Daoy (cell line): ENCODE measurements at regions not wholly inside any gene's neighbourhood (a gene's known extent, or its start where the extent isn't known, plus 50 kb on each side); places are given as distances from the start of the nearest gene placed in this dataset.
"Not testable (repeated sequence)": the region's sequence is repeated elsewhere in the genome, so short reads cannot be mapped to it uniquely, and the experiment has no call there.

Experiments
- DNase-seq: peaks from one replicate; pipeline ENCODE4 v3.0.0-alpha.2; 2015; ENCODE audit warnings: low read depth

DNA sequence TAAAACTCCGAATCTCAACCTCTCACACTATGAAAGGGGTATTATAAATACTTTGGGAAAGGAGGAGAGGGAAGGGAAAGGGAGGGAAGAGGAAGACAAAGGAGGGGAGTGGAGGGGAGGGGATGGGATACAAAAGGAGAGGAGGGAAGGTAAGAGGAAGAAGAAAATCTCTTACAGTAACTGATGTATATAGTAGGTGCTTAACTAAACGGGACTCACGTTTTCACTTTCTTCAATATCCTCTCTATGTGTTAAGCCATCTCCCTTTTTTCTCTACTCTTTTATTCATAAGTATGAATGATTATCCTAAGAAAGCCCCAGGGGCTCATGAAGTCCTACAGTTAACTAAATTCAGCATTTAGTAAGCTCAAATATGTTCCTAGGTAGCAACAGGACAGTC, 729.6 kb upstream of the NR2F2 start:
- DNase-seq = no peak

DNA sequence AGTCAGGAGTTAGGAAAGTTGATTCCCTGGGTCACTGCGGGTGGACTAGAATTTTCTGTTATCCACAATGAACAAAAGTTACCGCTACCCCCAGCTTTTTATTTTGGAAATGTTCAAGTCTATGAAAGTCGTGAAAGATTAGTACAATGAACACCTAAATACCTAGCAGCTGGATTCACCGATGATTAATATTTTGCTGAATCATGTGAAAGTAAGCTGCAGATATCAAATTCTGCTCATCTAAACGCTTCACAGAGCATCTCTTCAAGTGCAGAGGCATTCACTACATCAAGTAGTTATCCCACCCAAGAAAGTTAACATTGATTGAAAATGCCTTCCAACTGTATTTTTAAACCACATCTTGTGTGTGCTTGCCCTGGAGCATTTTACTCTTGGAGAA, 729.0 kb upstream of the NR2F2 start:
- DNase-seq = no peak

DNA sequence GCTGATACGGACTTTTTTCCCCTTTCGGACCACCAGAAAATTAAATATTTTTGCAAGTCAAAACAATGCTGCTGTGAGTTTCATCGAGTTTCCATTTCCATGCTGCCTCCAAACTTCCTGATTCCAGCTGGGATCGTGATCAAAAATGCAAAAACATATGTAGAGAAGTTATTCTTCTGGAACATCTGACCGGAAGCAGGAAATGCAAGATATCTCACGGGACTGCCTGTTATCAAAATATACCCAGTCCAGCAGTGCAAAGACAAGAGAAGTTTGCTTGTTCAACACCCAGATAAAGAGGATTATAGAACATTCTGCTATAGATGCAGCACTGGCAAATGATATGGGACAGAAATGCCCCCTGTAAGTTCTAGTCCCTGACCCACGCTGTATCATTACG, 726.7 kb upstream of the NR2F2 start:
- no peak for DNase-seq

DNA sequence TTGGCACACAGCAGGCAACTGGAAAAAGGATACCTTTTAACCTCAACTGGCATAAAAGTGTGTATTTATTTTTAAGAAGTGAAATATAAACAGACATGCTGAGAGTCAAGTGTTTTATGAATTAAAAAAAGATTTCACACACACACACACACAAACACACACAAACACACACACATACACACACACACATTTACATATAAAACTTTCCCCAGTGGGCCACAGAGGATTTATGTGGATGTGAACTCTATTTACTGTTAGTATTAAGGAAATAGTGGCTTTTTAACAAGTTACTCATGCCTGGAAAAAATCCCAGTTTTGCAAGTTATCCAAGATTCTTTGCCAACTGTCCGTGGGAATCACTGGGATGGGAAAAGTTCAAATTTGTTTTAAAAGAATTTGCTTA, 725.9 kb upstream of the NR2F2 start:
- peak; percentile 3 for DNase-seq

DNA sequence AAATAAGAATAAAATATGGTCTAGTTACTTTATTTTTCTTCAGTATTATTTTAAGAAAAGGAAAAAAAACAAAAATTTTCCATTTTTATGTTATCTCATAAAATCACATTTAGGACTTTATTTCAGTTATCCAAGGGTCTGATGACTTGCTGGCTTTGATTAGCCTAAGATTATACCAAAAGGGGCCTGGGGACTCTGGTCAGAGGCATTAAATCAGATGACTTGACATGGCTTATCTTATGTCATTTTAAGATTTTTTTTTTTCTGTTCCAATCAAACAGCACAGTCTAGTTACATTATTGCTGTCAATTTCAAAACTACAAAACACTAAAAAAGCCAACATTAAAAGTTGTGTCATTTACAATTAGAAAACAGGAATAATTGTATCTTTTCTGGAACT, 725.4 kb upstream of the NR2F2 start:
- DNase-seq = no peak

DNA sequence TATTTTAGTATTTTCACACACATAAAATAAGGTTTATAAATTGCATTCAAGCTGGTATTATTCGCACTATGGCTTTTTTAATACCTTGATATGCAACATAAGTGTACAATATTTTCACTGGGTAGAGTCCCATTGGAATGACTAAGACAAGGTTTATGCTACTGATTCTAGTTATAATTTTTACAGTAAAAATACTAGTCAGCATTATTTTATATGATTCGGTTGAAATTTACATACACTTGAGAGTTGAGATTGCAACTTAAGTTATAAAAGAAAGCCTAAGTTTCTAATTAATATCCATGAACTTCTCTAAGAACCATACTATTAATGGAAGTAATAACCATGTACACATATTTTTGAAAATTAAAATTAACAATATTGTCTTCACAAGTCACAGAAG, 723.9 kb upstream of the NR2F2 start:
- DNase-seq = no peak

DNA sequence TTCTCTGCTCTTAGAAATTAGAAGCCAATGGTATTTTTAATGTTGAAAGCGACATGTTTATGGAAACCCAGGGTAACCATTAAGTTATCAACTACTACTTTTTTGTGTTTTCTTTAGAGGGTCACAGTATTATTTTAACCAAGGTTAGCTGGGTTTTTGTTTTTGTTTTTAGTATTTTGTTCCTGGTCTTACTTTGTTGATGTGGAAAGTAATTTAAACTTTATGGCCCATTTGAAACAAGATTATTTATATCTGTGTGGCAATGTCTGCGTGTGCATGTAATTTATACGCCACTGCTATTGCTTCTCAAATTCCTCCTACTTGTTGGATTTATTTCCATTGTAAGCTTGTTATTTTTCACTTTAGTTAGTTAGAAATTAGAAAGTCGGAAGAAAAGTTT, 722.1 kb upstream of the NR2F2 start:
- DNase-seq = no peak

DNA sequence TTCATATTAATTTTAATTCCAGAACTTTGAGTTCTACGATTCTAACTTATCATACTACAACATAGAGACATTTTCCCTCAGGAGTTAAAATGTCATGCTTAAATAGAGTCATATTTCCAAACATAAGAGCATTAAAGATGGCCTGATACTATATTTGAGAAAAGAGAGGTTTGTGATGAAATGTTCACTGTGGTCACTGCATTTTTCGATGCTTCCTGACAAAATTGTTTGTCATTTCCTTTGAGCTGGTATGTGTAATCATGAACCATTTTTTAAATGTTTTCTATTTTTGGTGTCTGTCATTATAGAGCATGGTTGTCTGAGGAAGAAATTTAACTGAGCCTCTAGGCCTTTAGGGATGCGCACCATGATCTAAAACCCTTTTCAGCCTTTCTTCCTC, 721.4 kb upstream of the NR2F2 start:
- no peak for DNase-seq

DNA sequence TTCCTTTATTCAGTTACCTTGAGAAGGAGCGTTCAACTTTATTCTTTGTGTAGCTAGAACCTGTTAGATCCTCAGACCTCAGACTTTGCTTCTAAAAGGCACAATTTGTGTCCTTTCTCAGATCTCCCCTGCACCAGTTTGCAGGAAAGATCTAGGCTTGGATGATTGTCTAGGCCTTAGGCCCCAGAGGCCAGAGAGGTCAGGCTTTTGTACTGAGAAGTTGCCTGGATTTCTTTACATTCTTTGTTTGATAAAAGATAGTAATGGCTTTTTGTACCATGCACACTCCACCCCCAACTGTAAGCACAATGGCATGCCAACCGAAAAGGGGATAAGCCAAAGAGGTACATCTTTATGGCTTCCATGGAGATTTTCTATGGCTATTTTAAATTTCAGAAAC, 719.6 kb upstream of the NR2F2 start:
- DNase-seq = no peak

DNA sequence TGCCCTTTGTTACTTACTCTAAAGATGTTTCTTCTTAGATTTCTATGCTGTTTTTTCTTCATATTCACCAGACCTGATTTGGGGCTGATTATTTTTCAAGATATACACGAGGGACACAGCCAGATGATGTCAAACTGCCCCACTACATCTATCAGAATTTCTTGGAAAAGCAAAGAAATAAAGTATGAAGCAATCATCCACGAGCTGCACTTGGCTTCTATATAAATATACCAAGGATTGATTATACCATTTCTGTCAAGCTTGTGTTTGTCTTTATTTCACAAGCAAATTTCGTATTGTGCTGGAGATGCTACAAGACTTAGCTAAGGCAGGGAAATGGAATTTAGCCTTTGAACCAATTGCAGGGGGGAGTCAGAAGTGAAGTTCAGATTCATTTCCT, 715.1 kb upstream of the NR2F2 start:
- DNase-seq = no peak

DNA sequence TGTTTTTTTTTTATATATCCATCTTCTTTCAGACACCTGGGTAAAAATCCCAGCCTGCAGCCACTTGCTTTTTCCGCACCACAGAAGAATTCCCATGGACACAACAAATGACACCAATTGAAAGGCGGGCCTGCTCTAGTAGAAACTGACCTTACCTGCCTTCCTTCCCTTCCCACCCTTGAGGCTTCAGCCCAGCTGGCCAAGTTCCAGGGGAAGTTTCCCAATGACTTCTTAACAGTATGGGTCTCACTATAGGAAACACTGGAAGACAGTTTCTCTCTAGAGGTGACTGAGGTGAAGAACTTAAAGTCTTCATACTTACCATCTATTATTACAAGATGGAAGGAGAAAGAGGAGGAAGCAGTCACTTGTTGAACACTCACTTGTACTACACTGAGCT, 714.2 kb upstream of the NR2F2 start:
- DNase-seq = no peak

DNA sequence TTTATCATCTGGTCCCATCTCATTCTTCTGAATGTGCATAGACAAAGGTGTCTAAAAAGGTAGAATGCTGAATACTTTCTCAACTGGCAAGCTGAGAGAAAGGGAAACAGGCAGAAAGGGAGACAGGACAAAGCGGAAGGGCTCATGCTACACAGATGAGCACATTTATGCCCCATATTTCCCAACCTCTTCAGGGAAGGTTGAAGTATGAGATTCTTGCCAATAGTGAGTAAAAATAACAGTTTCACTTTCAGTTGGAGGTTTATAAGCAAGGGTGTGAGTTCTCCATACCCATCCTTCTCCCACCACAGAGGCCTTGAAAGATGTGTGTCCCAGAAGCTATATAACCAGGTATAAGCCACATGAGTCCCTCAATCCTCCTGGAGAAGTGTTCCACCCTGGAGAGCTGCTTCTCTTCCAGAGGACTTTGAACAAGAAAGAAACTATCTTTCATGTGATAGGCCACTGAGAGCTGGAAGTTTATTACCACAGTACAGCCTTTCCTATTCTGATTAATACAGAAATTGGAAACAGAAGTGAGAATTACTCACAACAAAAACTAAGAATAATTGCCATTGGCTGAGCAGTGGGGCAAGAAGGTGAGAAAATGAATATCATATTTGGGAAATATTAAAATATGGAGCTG, 709.4 kb upstream of the NR2F2 start:
- DNase-seq = no peak

DNA sequence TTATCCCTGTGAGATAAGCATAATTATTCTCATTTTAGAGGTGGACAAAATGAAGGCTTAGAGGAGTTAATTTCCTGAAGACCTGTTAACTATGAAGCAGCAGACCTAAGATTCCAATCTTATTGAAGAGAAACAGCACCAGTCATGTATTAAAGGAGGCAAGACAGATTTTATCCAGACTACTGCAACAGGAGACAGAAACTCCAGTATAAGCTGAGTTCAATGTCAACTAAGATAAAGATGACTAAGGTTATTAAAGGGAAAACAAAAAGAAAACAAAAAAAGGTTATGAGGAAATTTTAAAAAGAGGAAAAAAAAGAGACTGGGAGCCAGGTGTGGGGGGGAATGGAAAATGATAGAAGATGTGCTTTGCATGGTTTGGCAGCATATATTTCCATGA, 707.7 kb upstream of the NR2F2 start:
- no peak for DNase-seq

DNA sequence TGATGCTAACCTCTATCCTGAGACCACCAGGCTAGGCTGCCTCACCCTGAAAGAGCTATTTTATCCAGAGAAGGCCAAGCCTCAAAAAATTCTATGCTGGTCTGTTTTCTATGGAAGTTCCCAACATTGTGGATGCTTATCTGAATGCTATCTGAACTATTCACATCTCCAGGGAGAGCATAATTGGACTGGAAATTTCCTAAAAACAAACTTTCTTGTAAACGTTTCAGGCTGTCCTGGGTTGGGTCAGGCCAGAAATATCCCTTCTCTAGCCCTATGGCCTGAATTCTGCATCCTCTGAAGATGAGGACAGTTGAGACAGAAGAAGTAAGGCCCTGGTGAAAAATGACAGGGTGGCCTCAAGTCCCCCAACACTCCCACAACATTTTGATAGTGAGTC, 706.4 kb upstream of the NR2F2 start:
- DNase-seq = no peak

DNA sequence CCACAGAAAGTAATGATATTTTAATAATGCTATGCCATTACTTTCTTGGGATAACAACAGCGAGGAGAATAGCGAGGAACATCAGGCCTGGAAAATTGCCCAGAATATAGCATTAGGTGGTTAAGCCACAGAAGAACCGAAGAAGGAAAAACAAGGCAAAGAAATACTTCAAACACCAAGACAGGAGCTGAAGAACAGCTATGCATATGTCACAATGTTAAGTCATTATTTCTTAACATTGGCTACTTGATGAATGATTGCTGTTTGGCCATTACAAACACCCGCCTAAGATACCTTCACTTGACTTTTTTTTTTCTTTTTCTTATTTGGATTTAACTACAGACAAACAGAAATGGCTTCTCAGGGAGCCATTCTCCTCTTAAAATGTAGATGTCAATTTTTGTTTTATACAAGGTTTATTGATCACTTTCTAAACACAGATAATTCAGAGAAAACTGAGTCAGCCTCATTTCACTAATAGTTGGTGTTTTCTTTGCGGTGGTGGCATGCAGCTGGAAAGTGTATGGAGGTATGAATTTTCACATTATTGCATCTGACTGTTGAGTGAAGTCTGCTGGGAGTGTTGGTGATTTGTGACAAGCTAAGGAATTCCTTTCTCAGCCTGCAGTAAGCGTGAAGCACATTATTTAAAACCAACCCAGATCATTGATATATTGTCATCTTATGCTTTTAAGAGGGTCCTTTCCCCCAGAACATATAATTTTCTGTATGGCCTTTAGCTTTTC, 705.7 kb upstream of the NR2F2 start:
- DNase-seq = no peak

DNA sequence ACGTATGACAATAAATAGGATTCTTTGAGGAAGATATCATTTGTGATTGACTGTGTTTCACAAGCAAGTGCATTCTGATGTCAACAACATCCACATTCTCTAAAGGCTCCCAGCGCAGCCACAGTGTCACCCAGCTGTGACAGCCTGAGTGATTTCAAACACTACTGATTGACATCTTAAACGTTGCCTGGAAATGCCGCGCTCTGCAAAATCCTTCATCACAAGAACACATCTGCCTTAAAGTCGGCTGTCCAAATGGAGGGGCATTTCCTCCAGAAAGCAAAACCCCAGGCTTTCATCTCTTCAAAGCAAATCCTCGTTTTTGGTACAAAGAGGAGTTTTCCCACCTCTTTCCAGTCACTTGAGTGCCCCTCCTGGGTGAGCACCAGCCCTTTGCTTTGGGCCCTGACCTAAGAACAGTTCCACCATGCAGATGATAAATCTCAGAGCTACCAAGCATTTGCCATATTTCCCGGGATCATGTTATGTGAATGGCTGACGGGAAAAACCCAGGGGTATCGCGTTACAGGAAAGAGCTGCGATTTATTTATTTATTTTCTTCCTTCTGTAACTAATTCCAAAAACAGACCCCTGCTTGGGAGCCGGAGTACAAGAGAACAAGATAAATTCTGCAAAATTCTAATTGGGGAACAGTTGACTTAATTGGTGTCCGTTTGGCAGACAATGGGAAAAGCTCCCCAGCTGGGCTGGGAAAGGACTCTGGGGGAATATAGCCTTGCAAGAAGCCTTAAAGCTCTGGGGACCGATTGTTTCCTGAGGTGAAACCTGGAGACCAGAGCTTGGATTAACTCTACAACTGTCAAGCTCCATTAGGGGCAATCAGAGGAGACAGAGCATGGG, 703.8 kb upstream of the NR2F2 start:
- DNase-seq = peak; percentile 24

DNA sequence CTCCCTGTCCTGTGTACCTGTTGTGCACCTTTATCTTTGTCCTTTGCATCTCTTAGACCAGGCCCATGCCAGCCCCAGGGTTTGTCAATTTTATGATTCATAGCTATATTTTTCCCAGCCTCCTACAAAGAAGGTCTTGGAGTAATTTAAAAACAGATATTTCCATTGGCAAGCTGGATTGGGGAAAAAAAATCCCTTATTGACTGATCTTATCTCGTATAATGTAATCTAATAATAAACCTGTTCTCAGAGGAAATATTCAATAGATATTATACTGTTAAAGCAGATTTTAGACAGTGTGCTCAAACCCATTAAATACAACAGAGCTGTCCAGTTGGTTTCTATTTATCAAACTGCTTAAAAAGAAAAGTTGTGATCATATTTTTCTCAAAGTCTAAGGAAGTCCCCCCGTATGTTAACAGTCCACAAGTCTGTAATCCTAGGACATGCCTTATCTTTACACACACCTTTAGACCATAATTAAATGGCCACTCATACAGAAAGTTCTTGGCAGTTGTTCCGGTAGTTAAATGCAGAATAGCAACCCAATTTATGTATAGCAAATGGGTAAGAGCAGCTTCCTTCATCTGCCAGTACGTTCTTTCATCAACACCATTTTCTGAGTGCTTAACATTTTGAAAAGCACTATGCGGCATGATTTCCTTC, 700.9 kb upstream of the NR2F2 start:
- no peak for DNase-seq

DNA sequence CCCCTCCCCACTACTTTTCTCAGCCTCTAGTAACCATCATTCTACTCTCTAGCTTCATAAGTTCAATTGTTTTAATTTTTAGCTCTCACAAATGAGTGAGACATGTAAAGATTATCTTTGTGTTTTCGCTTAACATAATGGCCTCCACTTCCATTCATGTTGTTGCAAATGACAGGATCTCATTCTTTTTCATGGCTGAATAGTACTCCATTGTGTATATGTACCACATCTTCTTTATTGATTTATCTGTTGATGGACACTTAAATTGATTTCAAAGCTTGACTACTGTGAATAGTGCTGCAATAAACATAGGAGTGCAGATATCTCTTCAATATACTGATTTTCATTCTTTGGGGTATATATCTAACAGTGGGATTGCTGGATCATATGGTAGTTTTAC, 699.8 kb upstream of the NR2F2 start:
- no peak for DNase-seq

DNA sequence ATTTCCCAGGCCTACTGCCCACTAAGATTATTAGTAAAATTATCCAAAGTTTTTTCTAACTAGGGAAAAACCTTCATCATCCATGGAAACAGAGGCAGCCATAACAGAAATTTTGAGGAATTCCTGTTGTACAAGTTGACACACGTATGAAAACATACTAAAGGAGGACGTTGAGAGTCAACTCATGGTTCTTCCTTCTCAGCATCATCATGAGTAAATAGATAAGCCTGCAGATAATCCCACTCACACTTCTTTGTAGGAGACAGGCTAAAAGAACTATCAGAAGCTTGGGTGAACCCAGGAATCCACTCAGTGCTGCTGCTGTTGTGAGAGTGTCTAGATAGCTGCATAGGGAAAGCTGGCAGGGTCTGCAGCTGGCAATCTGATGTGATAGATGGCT, 694.8 kb upstream of the NR2F2 start:
- no peak for DNase-seq

DNA sequence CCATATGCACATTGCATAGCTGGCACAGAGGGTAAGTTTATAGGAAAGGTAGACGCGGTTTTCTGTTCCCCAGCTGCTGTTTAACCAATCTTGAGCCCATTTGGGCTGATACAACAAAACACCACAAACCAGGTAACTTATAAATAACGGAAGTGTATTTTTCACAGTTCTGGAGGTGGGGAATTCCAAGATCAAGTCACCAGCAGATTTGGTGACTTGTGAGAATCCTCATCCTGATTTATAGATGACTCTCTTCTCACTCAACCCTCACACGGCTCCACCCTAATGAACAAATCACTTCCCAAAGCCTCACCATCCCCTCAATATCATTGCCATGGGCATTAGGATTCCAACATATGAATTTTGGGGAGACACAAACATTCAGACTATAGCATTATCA, 694.4 kb upstream of the NR2F2 start:
- DNase-seq = peak; percentile 7

DNA sequence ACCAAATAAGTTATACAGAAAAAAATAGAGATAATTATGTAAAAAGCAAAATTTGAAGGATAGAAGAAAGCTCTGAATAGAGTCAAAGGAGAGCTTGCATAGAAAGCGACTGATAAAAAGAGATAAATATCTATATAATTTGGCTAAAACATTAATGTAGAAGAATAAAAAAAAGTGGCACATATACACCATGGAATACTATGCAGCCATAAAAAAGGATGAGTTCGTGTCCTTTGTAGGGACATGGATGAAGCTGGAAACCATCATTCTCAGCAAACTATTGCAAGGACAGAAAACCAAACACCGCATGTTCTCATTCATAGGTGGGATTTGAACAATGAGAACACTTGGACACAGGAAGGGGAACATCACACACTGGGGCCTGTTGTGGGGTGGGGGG, 693.3 kb upstream of the NR2F2 start:
- not testable (repeated sequence) for DNase-seq

DNA sequence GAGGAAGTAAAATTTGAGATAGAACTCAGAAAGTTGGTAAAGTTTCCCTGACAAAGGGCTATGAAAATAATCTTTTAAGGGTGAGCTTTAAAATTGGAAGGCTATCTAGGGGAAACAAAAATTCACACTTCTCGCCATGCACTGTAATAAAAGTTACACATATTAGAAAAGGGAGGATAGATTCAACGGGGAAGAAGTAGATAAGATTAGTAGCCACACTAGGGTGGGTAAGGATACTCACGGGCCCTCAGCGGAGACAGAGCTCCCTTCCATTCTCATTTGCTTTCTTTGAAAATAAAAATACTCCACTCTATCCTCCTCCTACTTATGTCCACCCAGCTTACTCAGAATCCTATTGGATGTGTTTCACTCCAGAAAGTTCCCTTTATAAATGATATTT, 691.3 kb upstream of the NR2F2 start:
- DNase-seq = no peak
